22Rv1 (cell line): ENCODE measurements at regions not wholly inside any gene's neighbourhood (a gene's known extent, or its start where the extent isn't known, plus 50 kb on each side); places are given as distances from the start of the nearest gene placed in this dataset.

Source experiments
- ZFX ChIP-seq: fragments of 450-650 bp; IDR thresholded peaks from 2 replicates; pipeline ENCODE4 v1.6.1; 2017; ENCODE audit warnings: antibody characterized with exemption, borderline replicate concordance
- TF ChIP-seq, protein P1 (sequence below): fragments of 450-650 bp; IDR thresholded peaks from 2 replicates; pipeline ENCODE4 v1.5.1; 2017; ENCODE audit warnings: mild to moderate bottlenecking

DNA sequence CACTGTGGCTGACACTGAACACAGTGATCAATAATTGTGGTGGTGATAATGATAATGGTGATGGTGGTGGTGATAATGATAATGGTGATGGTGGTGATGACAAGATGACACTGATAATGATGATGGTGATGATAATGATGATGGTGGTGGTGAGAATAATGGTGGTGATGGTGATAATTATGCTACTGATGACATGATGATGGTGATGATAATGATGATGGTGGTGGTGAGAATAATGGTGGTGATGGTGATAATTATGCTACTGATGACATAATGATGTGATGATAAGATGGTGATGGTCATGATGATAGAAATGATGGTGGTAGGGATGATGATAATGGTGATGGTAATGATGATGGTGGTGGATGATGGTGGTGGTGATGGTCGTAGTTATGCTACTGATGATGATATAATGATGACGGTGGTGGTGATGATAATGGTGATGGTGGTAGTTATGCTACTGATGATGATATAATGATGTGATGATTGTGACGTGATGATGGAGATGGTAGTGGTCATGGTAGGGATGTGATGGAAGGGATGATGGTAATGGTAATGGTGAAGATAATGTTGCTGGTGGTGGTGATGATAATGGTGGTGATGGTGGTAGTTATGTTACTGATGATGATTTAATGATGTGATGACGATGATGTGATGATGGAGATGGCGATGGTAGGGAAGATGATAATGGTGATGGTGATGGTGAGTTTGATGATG, 356.5 kb upstream of the CDH4 start:
- TF ChIP-seq, protein P1, sequence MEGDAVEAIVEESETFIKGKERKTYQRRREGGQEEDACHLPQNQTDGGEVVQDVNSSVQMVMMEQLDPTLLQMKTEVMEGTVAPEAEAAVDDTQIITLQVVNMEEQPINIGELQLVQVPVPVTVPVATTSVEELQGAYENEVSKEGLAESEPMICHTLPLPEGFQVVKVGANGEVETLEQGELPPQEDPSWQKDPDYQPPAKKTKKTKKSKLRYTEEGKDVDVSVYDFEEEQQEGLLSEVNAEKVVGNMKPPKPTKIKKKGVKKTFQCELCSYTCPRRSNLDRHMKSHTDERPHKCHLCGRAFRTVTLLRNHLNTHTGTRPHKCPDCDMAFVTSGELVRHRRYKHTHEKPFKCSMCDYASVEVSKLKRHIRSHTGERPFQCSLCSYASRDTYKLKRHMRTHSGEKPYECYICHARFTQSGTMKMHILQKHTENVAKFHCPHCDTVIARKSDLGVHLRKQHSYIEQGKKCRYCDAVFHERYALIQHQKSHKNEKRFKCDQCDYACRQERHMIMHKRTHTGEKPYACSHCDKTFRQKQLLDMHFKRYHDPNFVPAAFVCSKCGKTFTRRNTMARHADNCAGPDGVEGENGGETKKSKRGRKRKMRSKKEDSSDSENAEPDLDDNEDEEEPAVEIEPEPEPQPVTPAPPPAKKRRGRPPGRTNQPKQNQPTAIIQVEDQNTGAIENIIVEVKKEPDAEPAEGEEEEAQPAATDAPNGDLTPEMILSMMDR = no peak
- TF ChIP-seq ZFX = no peak
